Suppressor macrophage (primary cell): ENCODE measurements at regions not wholly inside any gene's neighbourhood (a gene's known extent, or its start where the extent isn't known, plus 50 kb on each side); places are given as distances from the start of the nearest gene placed in this dataset.

Experiments
- DNase-seq, 4 experiments: peaks; one replicate each; pipeline ENCODE4 v3.0.0-alpha.2; 2020 to 2022

- no peak for DNase-seq
Measured at GRCh38 chrX:97666890-97667289, 783.2 kb downstream of the RPA4 start.

GRCh38 chrX:97668126-97668525, 784.4 kb downstream of the RPA4 start:
- DNase-seq = no peak

- no peak for DNase-seq
Measured at GRCh38 chrX:97672138-97672537, 788.4 kb downstream of the RPA4 start.

- no peak for DNase-seq
Measured at GRCh38 chrX:97672608-97673007, 788.9 kb downstream of the RPA4 start.

- DNase-seq = no peak
Measured at GRCh38 chrX:97673135-97673534, 789.4 kb downstream of the RPA4 start.

- no peak for DNase-seq
Measured at GRCh38 chrX:97682991-97683840, 799.5 kb downstream of the RPA4 start.

- peak; percentile 3 to 35 (median 20) for DNase-seq
Measured at GRCh38 chrX:97685753-97686152, 802.0 kb downstream of the RPA4 start.

GRCh38 chrX:97691901-97692455, 808.3 kb downstream of the RPA4 start:
- no peak for DNase-seq

GRCh38 chrX:97692575-97692974, 808.9 kb downstream of the RPA4 start:
- no peak for DNase-seq

GRCh38 chrX:97700547-97700946, 816.8 kb downstream of the RPA4 start:
- no peak for DNase-seq

GRCh38 chrX:97704474-97704873, 820.8 kb downstream of the RPA4 start:
- DNase-seq = no peak

GRCh38 chrX:97704881-97705280, 821.2 kb downstream of the RPA4 start:
- DNase-seq = no peak

GRCh38 chrX:97705936-97706335, 822.2 kb downstream of the RPA4 start:
- DNase-seq = no peak

- no peak for DNase-seq
Measured at GRCh38 chrX:97714072-97714471, 830.4 kb downstream of the RPA4 start.

- no peak for DNase-seq
Measured at GRCh38 chrX:97728215-97728614, 844.5 kb downstream of the RPA4 start.

- no peak for DNase-seq
Measured at GRCh38 chrX:97740044-97740443, 856.3 kb downstream of the RPA4 start.

GRCh38 chrX:97740886-97741285, 857.2 kb downstream of the RPA4 start:
- DNase-seq = no peak

GRCh38 chrX:97743014-97743413, 859.3 kb downstream of the RPA4 start:
- peak in 3 of 4 experiments; percentile 2 to 35 (median 2) for DNase-seq

- no peak for DNase-seq
Measured at GRCh38 chrX:97747346-97747745, 863.6 kb downstream of the RPA4 start.

- no peak for DNase-seq
Measured at GRCh38 chrX:97751016-97751415, 867.3 kb downstream of the RPA4 start.

GRCh38 chrX:97751735-97752134, 868.0 kb downstream of the RPA4 start:
- DNase-seq = no peak

- no peak for DNase-seq
Measured at GRCh38 chrX:97756879-97757278, 873.2 kb downstream of the RPA4 start.

- DNase-seq = no peak
Measured at GRCh38 chrX:97763391-97763790, 879.7 kb downstream of the RPA4 start.

GRCh38 chrX:97763981-97764380, 880.3 kb downstream of the RPA4 start:
- no peak for DNase-seq
